HCT116 (cell line): ENCODE measurements at regions not wholly inside any gene's neighbourhood (a gene's known extent, or its start where the extent isn't known, plus 50 kb on each side); places are given as distances from the start of the nearest gene placed in this dataset.

Experiments used
- ATAC-seq: fragments of 200-7000 bp; cut with Tn5 transposase; 2 replicates; pipeline ENCODE4 v1.9.1; 2020; ENCODE audit warnings: mild to moderate bottlenecking, moderate library complexity
- BruUV-seq: library from RNA; stranded (reverse); fragments of 400-500 nt; replicated peaks from 2 replicates; lab custom pipeline; 2021; lab: Mats Ljungman, UMichigan
- CTCF ChIA-PET: fragments of 300-600 bp; sonication (Branson Sonifier 250); formaldehyde crosslinking; loops from one replicate; lab custom pipeline; 2021; ENCODE audit warnings: antibody characterized with exemption; lab: Charles Lee
- POLR2A ChIA-PET: fragments of 300-600, 350-600 bp; sonication (Branson Sonifier 250); formaldehyde crosslinking; loops from one replicate; lab custom pipeline; 2021; ENCODE audit warnings: antibody characterized with exemption; lab: Charles Lee
- RAD21 ChIA-PET, 2 experiments: fragments of 300-600 bp; sonication (Branson Sonifier 250); formaldehyde crosslinking; loops; one replicate each; lab custom pipeline; 2023; ENCODE audit warnings: low total read pairs in 2 of 2; ENCODE audit not compliant: uncharacterized antibody in 2 of 2, unreplicated experiment in 2 of 2, low non-redundant PET in 1 of 2; lab: Charles Lee
- DNase-seq: peaks from one replicate; pipeline ENCODE4 v3.0.0-alpha.2; 2010; ENCODE audit warnings: low read depth, low spot score
- H2AFZ ChIP-seq: fragments of 200-600 bp; shearing (Covaris generic), sonication (generic); 2 replicates; pipeline ENCODE4 v1.6.1; 2017; ENCODE audit warnings: low read depth, mixed run types, mixed read lengths, antibody characterized with exemption, low read length; ENCODE audit not compliant: poor library complexity, severe bottlenecking
- H3K27ac ChIP-seq: 2 replicates; pipeline ENCODE4 v1.5.1; 2012; ENCODE audit warnings: low read depth, low read length
- H3K27me3 ChIP-seq: fragments of 200-600 bp; sonication (generic); 2 replicates; pipeline ENCODE4 v1.6.1; 2016; ENCODE audit warnings: mixed run types, low read length, mixed read lengths; ENCODE audit not compliant: insufficient read depth
- H3K36me3 ChIP-seq, 2 experiments: fragments of 200-500 bp in 1 of 2; fragments of 200-600 bp in 1 of 2; sonication (Bioruptor generic) in 1 of 2; sonication (generic) in 1 of 2; 2 replicates each; pipeline versions ENCODE4 v1.5.1 to v1.6.1; 2014 to 2016; ENCODE audit warnings: low read length in 2 of 2, inconsistent platforms in 1 of 2, mixed read lengths in 1 of 2, mixed run types in 1 of 2; ENCODE audit not compliant: insufficient read depth in 2 of 2, control insufficient read depth in 1 of 2
- H3K4me1 ChIP-seq, 2 experiments: fragments of 200-600 bp in 1 of 2; sonication (generic) in 1 of 2; 2 replicates each; pipeline versions ENCODE4 v1.5.1 to v1.6.1; 2012 to 2017; ENCODE audit warnings: low read length in 2 of 2, inconsistent platforms in 1 of 2, mild to moderate bottlenecking in 1 of 2, mixed read lengths in 1 of 2, mixed run types in 1 of 2, moderate library complexity in 1 of 2; ENCODE audit not compliant: insufficient read depth in 2 of 2, control insufficient read depth in 1 of 2
- H3K4me2 ChIP-seq: fragments of 200-600 bp; sonication (generic); 2 replicates; pipeline ENCODE4 v1.6.1; 2017; ENCODE audit warnings: mixed run types, low read length, mixed read lengths
- H3K4me3 ChIP-seq, 2 experiments: fragments of 200-600 bp in 1 of 2; sonication (generic) in 1 of 2; replicated peaks in 1 of 2; 2 replicates each; pipeline ENCODE4 v1.5.1; 2011 to 2016; ENCODE audit warnings: low read length in 2 of 2, control low read depth in 1 of 2, low read depth in 1 of 2, mild to moderate bottlenecking in 1 of 2, mixed read lengths in 1 of 2, mixed run types in 1 of 2
- H3K79me2 ChIP-seq: fragments of 200-600 bp; sonication (generic); 2 replicates; pipeline ENCODE4 v1.6.1; 2017; ENCODE audit warnings: mild to moderate bottlenecking, mixed run types, low read length, moderate library complexity, mixed read lengths; ENCODE audit not compliant: insufficient read depth
- H3K9ac ChIP-seq: fragments of 200-600 bp; sonication (generic); 2 replicates; pipeline ENCODE4 v1.6.1; 2016; ENCODE audit warnings: low read length, mixed read lengths
- H3K9me2 ChIP-seq: fragments of 200-600 bp; sonication (generic), shearing (Covaris generic); 2 replicates; pipeline ENCODE4 v1.6.1; 2017; ENCODE audit warnings: mixed run types, mild to moderate bottlenecking, moderate library complexity; ENCODE audit not compliant: insufficient read depth
- H3K9me3 ChIP-seq, 2 experiments: fragments of 200-500 bp in 1 of 2; fragments of 200-600 bp in 1 of 2; sonication (Bioruptor generic) in 1 of 2; sonication (generic) in 1 of 2; 2 replicates each; pipeline ENCODE4 v1.6.1; 2014 to 2017; ENCODE audit warnings: low read length in 2 of 2, mixed read lengths in 2 of 2, inconsistent platforms in 1 of 2, low read depth in 1 of 2, mild to moderate bottlenecking in 1 of 2, mixed run types in 1 of 2, moderate library complexity in 1 of 2; ENCODE audit not compliant: control insufficient read depth in 1 of 2, insufficient read depth in 1 of 2
- H4K20me1 ChIP-seq: fragments of 200-600 bp; sonication (generic), shearing (Covaris generic); 2 replicates; pipeline ENCODE4 v1.6.1; 2017; ENCODE audit warnings: mixed run types, mild to moderate bottlenecking, moderate library complexity; ENCODE audit not compliant: insufficient read depth
- CBX3 ChIP-seq: IDR thresholded peaks from 2 replicates; pipeline ENCODE4 v1.6.1; 2012; ENCODE audit warnings: low read depth
- EGR1 ChIP-seq: IDR thresholded peaks from 2 replicates; pipeline ENCODE4 v1.6.1; 2012; ENCODE audit warnings: low read depth
- ELF1 ChIP-seq: IDR thresholded peaks from 2 replicates; pipeline ENCODE4 v1.6.1; 2012; ENCODE audit warnings: low read depth, borderline replicate concordance
- EZH2phosphoT487 ChIP-seq: fragments of 200-600 bp; IDR thresholded peaks from 2 replicates; pipeline ENCODE4 v1.6.1; 2018; ENCODE audit warnings: antibody characterized with exemption, borderline replicate concordance
- FOSL1 ChIP-seq: IDR thresholded peaks from 2 replicates; pipeline ENCODE4 v1.6.1; 2012; ENCODE audit warnings: low read depth
- JUND ChIP-seq: IDR thresholded peaks from 2 replicates; pipeline ENCODE4 v1.6.1; 2012
- POLR2A ChIP-seq: IDR thresholded peaks from 2 replicates; pipeline ENCODE4 v1.7.0; 2011; ENCODE audit warnings: borderline replicate concordance; ENCODE audit not compliant: insufficient read depth, insufficient read length; ENCODE audit errors: extremely low read depth
- POLR2AphosphoS5 ChIP-seq: IDR thresholded peaks from 2 replicates; pipeline ENCODE4 v1.6.1; 2011; ENCODE audit warnings: mild to moderate bottlenecking, low read depth, low read length, moderate library complexity
- RAD21 ChIP-seq: IDR thresholded peaks from 2 replicates; pipeline ENCODE4 v1.6.1; 2012; ENCODE audit warnings: low read depth, mild to moderate bottlenecking
- SIN3A ChIP-seq: IDR thresholded peaks from 2 replicates; pipeline ENCODE4 v1.6.1; 2012; ENCODE audit warnings: low read depth
- SRF ChIP-seq: IDR thresholded peaks from 2 replicates; pipeline ENCODE4 v1.6.1; 2012; ENCODE audit warnings: low read depth
- YY1 ChIP-seq: IDR thresholded peaks from 2 replicates; pipeline ENCODE4 v1.6.1; 2011; ENCODE audit warnings: low read length, low read depth, moderate library complexity, mild to moderate bottlenecking; ENCODE audit not compliant: insufficient replicate concordance; ENCODE audit errors: extremely low read depth
- ZFX ChIP-seq: fragments of 450-650 bp; IDR thresholded peaks from 2 replicates; pipeline ENCODE4 v1.6.1; 2017
- intact Hi-C: fragments of 100-400 bp; cut with micrococcal nuclease; formaldehyde crosslinking; loops from 2 replicates; pipeline ENCODE4 v1.10.0; 2022
- TF ChIP-seq, protein P1 (sequence below), 3 experiments: fragments of 200-600 bp in 1 of 3; sonication (generic) in 1 of 3; IDR thresholded peaks in 2 of 3; conservative IDR thresholded peaks in 1 of 3; 2 replicates each; pipeline ENCODE4 v1.5.1; 2012 to 2017; ENCODE audit warnings: low read depth in 2 of 3, low read length in 2 of 3, antibody characterized with exemption in 1 of 3, borderline replicate concordance in 1 of 3, control low read depth in 1 of 3, mild to moderate bottlenecking in 1 of 3, mixed read lengths in 1 of 3, mixed run types in 1 of 3, moderate library complexity in 1 of 3; ENCODE audit not compliant: insufficient read depth in 1 of 3
- TF ChIP-seq, protein P2 (sequence below): IDR thresholded peaks from 2 replicates; pipeline ENCODE4 v1.6.1; 2012

DNA sequence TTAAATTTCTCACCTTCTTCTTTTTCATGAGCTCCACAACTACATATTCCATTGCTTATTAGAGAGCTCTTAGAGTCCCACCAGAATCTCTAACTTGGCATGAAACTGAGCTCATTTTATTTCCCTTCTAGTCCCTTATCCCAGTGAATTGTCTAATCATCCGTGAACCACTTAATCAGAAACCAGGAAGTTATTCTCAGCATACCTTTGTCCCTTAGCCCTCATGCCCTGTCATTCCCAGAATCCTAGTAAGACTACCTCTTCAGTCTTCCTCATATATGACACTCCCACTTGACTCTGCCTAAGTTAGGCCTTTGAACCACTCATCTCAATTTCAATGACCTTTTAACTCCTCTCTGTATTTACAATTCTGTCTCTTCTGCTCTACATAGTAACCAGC, 93.0 kb upstream of the PAPPA start:
- H3K9me3 ChIP-seq: no peaks in the 10 kb centered on the region
- POLR2A ChIA-PET: no interaction called here
- H3K4me1 ChIP-seq: no peaks in the 10 kb centered on the region
- H3K36me3 ChIP-seq: no peaks in the 10 kb centered on the region
- no peak for DNase-seq
- intact Hi-C loops: no loop called here
- H3K79me2 ChIP-seq: no peaks in the 10 kb centered on the region
- TF ChIP-seq POLR2A (no peak), SIN3A (no peak), EZH2phosphoT487 (no peak), JUND (no peak), YY1 (no peak), POLR2AphosphoS5 (no peak)
- TF ChIP-seq, all 23 proteins: peak for 0
- Histone ChIP-seq H3K9ac (no peak overlapping the region), H3K9me2 (no peaks in the 10 kb centered on the region), H3K27ac (no peak overlapping the region), H4K20me1 (no peaks in the 10 kb centered on the region), H3K4me2 (no peak overlapping the region), H3K4me3 (no peak overlapping the region), H3K27me3 (no peaks in the 10 kb centered on the region), H2AFZ (no peak overlapping the region)
- CTCF ChIA-PET: no interaction called here
- no TSS peak for BruUV-seq
- no peak for ATAC-seq
- RAD21 ChIA-PET: no interaction called here

DNA sequence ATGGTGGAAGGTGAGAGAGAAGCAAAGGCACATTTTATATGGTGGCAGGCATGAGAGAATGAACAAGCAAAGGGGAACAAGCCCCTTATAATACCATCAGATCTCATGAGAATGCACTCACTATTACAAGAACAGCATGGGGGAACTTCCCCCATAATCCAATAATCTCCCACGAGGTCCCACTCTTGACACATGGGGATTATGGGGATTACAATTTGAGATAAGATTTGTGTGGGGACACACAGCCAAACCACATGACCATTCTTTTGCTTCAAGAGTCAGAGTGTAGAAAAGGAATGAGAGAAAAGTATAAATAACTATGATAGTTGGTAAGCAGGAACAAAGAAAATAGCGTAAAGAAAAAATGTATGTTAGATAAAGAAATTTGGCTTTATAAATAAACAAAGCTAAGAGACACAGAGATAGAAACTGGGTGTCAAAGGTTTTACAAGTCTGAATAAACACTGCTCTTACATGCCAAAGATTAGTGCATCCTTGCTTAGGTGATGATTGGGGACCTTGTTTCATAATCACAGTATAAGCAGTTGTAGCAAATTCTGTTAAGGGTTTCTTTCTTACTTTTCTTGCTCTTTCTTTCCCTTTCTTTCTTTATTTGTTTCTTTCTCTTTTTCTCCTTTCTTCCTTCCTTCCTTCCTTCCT, 91.9 kb upstream of the PAPPA start:
- BruUV-seq: no TSS peak
- POLR2A ChIA-PET: no interaction called here
- DNase-seq (no peak), ATAC-seq (no peak)
- H3K9me3 ChIP-seq: no peaks in the 10 kb centered on the region
- intact Hi-C loops: no loop called here
- no peak overlapping the region for H2AFZ ChIP-seq
- no peak overlapping the region for H3K27ac ChIP-seq
- no peak overlapping the region for H3K4me3 ChIP-seq
- TF ChIP-seq ELF1: no peak
- TF ChIP-seq, protein P1, sequence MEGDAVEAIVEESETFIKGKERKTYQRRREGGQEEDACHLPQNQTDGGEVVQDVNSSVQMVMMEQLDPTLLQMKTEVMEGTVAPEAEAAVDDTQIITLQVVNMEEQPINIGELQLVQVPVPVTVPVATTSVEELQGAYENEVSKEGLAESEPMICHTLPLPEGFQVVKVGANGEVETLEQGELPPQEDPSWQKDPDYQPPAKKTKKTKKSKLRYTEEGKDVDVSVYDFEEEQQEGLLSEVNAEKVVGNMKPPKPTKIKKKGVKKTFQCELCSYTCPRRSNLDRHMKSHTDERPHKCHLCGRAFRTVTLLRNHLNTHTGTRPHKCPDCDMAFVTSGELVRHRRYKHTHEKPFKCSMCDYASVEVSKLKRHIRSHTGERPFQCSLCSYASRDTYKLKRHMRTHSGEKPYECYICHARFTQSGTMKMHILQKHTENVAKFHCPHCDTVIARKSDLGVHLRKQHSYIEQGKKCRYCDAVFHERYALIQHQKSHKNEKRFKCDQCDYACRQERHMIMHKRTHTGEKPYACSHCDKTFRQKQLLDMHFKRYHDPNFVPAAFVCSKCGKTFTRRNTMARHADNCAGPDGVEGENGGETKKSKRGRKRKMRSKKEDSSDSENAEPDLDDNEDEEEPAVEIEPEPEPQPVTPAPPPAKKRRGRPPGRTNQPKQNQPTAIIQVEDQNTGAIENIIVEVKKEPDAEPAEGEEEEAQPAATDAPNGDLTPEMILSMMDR (IDR thresholded peaks at IDR 0.05 in 2 of 3, conservative IDR thresholded peaks at IDR 0.05 in 1 of 3; ENCODE audit: borderline replicate concordance in 1 of 3, insufficient read depth in 1 of 3, low read depth in 2 of 3, low read length in 2 of 3): no peak
- TF ChIP-seq RAD21: no peak
- TF ChIP-seq, protein P2, sequence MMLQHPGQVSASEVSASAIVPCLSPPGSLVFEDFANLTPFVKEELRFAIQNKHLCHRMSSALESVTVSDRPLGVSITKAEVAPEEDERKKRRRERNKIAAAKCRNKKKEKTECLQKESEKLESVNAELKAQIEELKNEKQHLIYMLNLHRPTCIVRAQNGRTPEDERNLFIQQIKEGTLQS: no peak
- TF ChIP-seq ZFX: no peak
- TF ChIP-seq YY1: no peak
- no peak for TF ChIP-seq FOSL1
- no peak for TF ChIP-seq SRF
- TF ChIP-seq SIN3A: no peak
- no peak for TF ChIP-seq EGR1
- TF ChIP-seq EZH2phosphoT487: no peak
- no peak for TF ChIP-seq CBX3
- no peaks in the 10 kb centered on the region for H3K4me1 ChIP-seq
- H4K20me1 ChIP-seq: no peaks in the 10 kb centered on the region
- CTCF ChIA-PET: no interaction called here
- no peaks in the 10 kb centered on the region for H3K36me3 ChIP-seq
- H3K4me2 ChIP-seq: no peak overlapping the region
- no peaks in the 10 kb centered on the region for H3K27me3 ChIP-seq
- RAD21 ChIA-PET: no interaction called here
- H3K79me2 ChIP-seq: no peaks in the 10 kb centered on the region
- H3K9me2 ChIP-seq: no peaks in the 10 kb centered on the region
- H3K9ac ChIP-seq: no peak overlapping the region
